Lower leg skin (tissue), 3 donors: ENCODE measurements at regions not wholly inside any gene's neighbourhood (a gene's known extent, or its start where the extent isn't known, plus 50 kb on each side); places are given as distances from the start of the nearest gene placed in this dataset.

Experiments
- CTCF ChIP-seq, 3 donors: fragments of 450-650 bp; IDR thresholded peaks; one replicate each; pipeline ENCODE4 v1.5.1; 2016; ENCODE audit warnings: antibody characterized with exemption in 3 of 3, mild to moderate bottlenecking in 3 of 3, moderate library complexity in 2 of 3
- POLR2A ChIP-seq, 2 donors: fragments of 450-650 bp; IDR thresholded peaks; one replicate each; pipeline ENCODE4 v1.6.1; 2016 to 2017; ENCODE audit warnings: antibody characterized with exemption in 2 of 2, mild to moderate bottlenecking in 1 of 2, moderate library complexity in 1 of 2

DNA sequence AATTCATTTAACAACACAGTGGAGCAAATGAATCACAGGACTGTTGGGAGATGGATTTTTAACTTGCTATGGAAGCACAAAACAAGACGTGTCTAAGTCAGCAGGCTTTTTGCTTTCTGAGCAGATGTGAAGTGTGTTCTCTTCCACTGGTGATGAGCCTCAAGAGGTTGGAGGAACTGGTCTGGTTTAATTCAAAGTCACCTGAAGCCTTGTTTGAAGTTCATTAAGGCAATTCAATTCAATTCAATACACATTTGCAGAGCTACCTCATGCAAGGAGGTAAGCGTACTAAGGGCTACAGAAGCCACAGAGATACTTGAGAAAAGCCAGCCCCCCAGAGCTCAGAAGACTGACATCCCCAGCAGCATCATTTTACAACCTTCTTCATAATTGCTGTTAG lies 68.4 kb upstream of the PALS2 start:
- TF ChIP-seq CTCF (IDR thresholded peaks at IDR 0.05) (no peak), POLR2A (IDR thresholded peaks at IDR 0.05) (no peak)
